HUES64 (cell line): ENCODE measurements at regions not wholly inside any gene's neighbourhood (a gene's known extent, or its start where the extent isn't known, plus 50 kb on each side); places are given as distances from the start of the nearest gene placed in this dataset.

ENCODE experiments used
- H3K27ac ChIP-seq: 2 replicates; pipeline ENCODE4 v1.7.0; 2013; ENCODE audit warnings: low read depth, low read length, inconsistent platforms
- H3K27me3 ChIP-seq: 2 replicates; pipeline ENCODE4 v1.6.1; 2013; ENCODE audit warnings: mild to moderate bottlenecking, low read length; ENCODE audit not compliant: insufficient read depth
- H3K36me3 ChIP-seq: 2 replicates; pipeline ENCODE4 v1.6.1; 2013; ENCODE audit warnings: mild to moderate bottlenecking, low read length; ENCODE audit not compliant: insufficient read depth
- H3K4me1 ChIP-seq: 2 replicates; pipeline ENCODE4 v1.6.1; 2013; ENCODE audit warnings: mild to moderate bottlenecking, low read length, moderate library complexity; ENCODE audit not compliant: insufficient read depth
- H3K4me3 ChIP-seq: 2 replicates; pipeline ENCODE4 v1.5.1; 2013; ENCODE audit warnings: mild to moderate bottlenecking, low read length, moderate library complexity
- H3K9ac ChIP-seq: 2 replicates; pipeline ENCODE4 v1.6.1; 2013; ENCODE audit warnings: mild to moderate bottlenecking, low read depth, low read length
- H3K9me3 ChIP-seq: 2 replicates; pipeline ENCODE4 v1.6.1; 2013; ENCODE audit warnings: low read depth, low read length; ENCODE audit not compliant: insufficient read depth
- WGBS: fragments of 150-250, 120-280 bp; methylation state at CpG from one replicate; pipeline ENCODE4 v1.1.7; 2013; ENCODE audit warnings: missing lambda C conversion rate; 5-methylcytosine and 5-hydroxymethylcytosine counted together

DNA sequence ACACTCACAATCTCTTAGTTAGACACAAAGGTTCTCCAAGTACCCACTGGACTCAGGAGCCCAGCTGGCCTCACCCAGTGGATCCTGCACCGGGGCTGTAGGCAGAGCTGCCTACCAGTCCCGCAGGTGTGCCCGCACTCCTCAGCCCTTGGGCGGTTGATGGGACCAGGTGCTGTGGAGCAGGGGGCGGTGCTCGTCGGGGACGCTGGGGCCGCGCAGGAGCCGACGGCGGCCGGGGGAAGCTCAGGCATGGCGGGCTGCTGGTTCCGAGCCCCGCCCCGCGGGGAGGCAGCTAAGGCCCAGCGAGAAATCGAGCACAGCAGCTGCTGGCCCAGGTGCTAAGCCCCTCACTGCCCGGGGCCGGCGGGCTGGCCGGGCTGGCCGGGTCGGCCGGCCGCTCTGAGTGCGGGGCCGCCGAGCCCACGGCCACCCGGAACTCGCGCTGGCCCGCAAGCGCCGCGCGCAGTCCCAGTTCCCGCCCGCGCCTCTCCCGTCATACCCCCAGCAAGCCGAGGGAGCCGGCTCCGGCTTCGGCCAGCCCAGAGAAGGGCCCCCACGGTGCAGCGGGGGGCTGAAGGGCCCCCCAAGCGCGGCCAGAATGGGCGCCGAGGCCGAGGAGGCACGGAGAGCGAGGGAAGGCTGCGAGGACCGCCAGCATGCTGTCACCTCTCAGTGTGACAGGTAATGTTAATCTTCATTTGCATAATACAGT lies 506.8 kb downstream of the LRFN5 start:
- Histone ChIP-seq H3K9ac (no peak overlapping the region), H3K4me1 (no peaks in the 10 kb centered on the region), H3K27ac (no peak overlapping the region), H3K9me3 (peaks cover 4% of the 10 kb centered on the region; the same call in 1 of the 2 replicates), H3K4me3 (no peak overlapping the region), H3K36me3 (no peaks in the 10 kb centered on the region), H3K27me3 (no peaks in the 10 kb centered on the region)
- 95% methylated on average over 60 of the region's 60 CpGs for WGBS

DNA sequence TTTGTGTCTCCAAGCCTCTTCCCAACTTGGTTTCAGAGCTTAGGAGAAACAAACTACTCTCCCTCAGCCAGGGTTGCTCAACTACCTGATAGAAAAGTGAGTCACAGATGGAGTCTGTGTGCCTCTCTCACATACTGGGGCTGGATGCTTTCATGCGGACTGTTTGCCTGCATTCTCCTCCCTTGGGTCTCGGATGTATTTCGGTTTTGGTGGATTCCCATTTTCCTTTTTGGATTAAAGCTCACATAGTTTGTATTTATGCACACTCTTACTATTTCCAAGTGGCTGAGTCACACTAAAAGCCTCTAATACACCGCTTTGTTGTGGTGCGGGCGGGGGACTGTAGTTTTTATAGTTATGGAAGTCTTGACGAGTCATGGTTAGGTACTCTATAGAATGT lies 505.4 kb downstream of the LRFN5 start:
- Histone ChIP-seq H3K4me1 (no peaks in the 10 kb centered on the region), H3K4me3 (no peak overlapping the region), H3K36me3 (no peaks in the 10 kb centered on the region), H3K27me3 (no peaks in the 10 kb centered on the region), H3K9me3 (peaks cover 4% of the 10 kb centered on the region; the same call in 1 of the 2 replicates), H3K9ac (no peak overlapping the region), H3K27ac (no peak overlapping the region)
- 95% methylated on average over 7 of the region's 7 CpGs for WGBS

DNA sequence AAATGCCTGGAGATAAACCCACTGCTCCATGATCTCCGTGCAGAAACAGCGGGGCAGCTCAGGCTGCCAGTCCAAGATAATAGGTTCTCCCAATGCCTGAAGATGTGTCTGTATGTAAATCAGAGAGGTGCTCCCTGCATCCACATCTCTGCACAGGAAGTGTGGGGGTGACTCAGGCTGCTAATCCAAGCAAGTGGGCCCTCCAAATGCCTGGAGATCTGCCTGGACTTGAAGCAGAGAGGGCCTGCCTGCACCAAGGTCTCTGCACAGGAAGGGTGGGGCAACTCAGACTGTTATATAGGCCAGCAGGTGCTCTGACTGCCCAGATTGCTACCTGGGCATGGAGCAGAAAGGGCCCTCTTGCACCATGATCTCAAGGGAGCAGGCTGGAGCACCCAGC lies 504.7 kb downstream of the LRFN5 start:
- Histone ChIP-seq H3K9me3 (peaks cover 4% of the 10 kb centered on the region; the same call in 1 of the 2 replicates), H3K4me3 (no peak overlapping the region), H3K4me1 (no peaks in the 10 kb centered on the region), H3K27ac (no peak overlapping the region), H3K27me3 (no peaks in the 10 kb centered on the region), H3K36me3 (no peaks in the 10 kb centered on the region), H3K9ac (no peak overlapping the region)
- WGBS: 94% methylated on average over 2 of the region's 2 CpGs

DNA sequence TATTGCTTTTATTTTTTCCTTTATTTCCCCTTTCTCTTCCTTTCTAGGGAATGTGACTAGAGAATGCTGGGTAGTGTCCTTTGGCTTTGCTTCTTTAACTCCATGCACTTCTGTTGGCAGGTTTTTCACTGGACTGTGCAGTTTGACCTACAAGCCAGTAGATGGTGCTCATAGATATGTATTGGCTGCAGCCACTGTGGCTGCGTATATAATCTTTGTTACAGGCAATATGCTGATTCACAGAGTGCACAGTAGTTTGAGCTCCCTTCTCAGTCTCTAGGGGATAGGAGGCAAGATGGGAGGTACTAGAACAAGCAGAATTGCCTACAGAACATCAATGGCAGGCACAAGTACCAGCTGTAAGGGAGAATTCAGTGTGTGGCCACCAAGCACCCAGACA lies 503.5 kb downstream of the LRFN5 start:
- Histone ChIP-seq H3K4me3 (no peak overlapping the region), H3K36me3 (no peaks in the 10 kb centered on the region), H3K9ac (no peak overlapping the region), H3K9me3 (peaks cover 4% of the 10 kb centered on the region; the same call in 1 of the 2 replicates), H3K4me1 (no peaks in the 10 kb centered on the region), H3K27me3 (no peaks in the 10 kb centered on the region), H3K27ac (no peak overlapping the region)
- 58% methylated on average over 1 of the region's 1 CpG for WGBS

DNA sequence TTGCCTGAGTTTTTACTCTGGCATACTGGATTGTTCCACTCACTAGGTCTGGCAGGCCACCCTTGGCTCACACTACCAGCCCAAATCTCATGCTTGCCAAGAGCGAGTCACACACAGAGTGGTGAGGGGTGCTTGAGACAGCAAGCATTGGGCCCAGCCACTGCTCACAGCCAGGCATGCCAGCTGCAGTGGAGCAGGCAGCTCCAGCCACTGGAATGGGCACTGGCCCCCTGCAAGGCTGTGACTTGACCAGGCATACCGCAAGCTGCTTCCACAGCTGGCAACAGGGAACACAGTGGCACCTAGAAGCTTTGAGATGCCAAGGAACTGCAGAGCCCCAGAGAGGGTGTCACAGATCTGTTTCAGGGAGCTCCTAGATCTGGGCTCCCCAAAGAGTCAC lies 488.5 kb downstream of the LRFN5 start:
- no peaks in the 10 kb centered on the region for H3K4me1 ChIP-seq
- WGBS: 94% methylated on average over 2 of the region's 2 CpGs
- no peaks in the 10 kb centered on the region for H3K27me3 ChIP-seq
- no peak overlapping the region for H3K4me3 ChIP-seq
- no peaks in the 10 kb centered on the region for H3K36me3 ChIP-seq
- H3K9ac ChIP-seq: no peak overlapping the region
- H3K27ac ChIP-seq: no peak overlapping the region
- H3K9me3 ChIP-seq: no peaks in the 10 kb centered on the region

DNA sequence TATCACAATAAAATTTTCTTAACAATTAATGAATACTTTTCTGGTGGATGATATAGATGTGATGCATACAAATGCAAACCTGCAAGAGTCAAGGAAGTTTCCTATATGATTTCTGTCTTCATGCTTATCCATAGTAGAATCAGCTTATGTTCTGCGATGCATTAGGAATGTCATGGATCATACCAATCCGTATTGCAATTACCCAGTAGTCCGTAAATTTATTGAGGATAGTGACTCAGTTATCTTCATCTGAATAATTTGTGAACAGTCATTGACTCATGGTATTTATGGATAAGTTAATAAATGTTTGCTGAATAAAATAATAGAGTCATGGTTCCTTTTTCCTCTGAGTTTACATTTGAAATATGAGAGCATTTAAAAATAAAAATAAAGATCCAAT lies 483.4 kb downstream of the LRFN5 start:
- Histone ChIP-seq H3K36me3 (no peaks in the 10 kb centered on the region), H3K27ac (no peak overlapping the region), H3K9ac (no peak overlapping the region), H3K4me1 (no peaks in the 10 kb centered on the region), H3K9me3 (no peaks in the 10 kb centered on the region), H3K4me3 (no peak overlapping the region), H3K27me3 (no peaks in the 10 kb centered on the region)
- WGBS: 95% methylated on average over 3 of the region's 3 CpGs

DNA sequence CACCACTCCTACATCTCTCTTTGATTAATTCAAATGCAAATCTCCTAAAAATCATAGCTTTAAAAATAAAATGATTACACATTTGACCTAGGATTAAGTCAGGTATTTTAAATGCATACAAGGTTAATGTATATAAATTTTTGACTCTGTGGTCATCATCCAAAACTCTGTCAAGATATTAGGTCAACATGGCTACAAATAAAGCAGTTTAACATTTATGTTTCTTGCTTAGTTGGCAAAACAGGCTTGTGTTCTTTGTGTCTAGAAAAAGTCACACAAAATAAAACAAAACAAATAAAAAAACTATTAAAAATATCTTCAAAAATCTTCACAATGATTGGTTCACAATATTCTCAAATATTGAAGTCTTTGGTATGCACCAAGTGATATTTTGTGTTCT lies 473.2 kb downstream of the LRFN5 start:
- no peaks in the 10 kb centered on the region for H3K36me3 ChIP-seq
- H3K9me3 ChIP-seq: no peaks in the 10 kb centered on the region
- H3K27me3 ChIP-seq: no peaks in the 10 kb centered on the region
- H3K27ac ChIP-seq: no peak overlapping the region
- no peak overlapping the region for H3K9ac ChIP-seq
- H3K4me1 ChIP-seq: no peaks in the 10 kb centered on the region
- H3K4me3 ChIP-seq: no peak overlapping the region

DNA sequence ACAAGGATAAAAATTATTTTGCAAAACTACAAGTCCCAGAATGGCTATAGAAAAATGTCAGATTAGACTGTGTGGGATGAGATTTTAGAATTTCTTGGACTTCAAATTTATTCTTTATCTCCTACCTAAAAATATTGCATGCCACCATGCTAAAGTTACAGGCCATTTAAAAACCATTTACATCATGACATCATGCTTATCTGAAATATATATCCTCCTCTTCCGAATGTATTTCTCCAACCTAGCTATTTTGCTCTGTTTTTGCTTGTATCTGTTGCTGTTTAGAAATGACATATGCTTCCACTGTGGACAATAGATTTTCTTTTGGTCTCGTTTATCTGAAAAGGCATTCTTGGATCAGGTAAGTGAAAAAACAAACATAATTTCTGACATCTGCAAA lies 471.7 kb downstream of the LRFN5 start:
- H3K27ac ChIP-seq: no peak overlapping the region
- H3K4me3 ChIP-seq: no peak overlapping the region
- H3K4me1 ChIP-seq: no peaks in the 10 kb centered on the region
- no peaks in the 10 kb centered on the region for H3K36me3 ChIP-seq
- no peak overlapping the region for H3K9ac ChIP-seq
- H3K27me3 ChIP-seq: no peaks in the 10 kb centered on the region
- WGBS: 87% methylated on average over 2 of the region's 2 CpGs
- H3K9me3 ChIP-seq: no peaks in the 10 kb centered on the region

DNA sequence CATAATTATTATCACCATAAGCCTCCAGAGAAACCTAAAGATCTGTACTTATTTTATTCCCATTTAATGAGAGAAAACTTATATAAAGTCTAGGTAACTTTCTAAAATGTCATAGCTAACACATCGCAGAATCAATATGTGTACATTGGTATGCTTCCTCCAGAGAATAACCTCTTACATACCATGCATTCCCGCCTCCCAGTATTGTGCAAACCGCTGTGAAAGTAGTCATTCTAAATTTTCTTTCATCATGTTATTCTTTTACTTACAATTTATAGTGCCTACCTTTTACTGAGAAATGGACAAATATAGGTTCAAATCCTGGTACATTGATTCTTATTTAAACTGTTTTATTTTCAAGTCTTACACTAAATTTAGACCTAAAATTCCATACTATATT lies 463.4 kb downstream of the LRFN5 start:
- Histone ChIP-seq H3K36me3 (no peaks in the 10 kb centered on the region), H3K27me3 (no peaks in the 10 kb centered on the region), H3K9me3 (no peaks in the 10 kb centered on the region), H3K4me1 (peaks cover 5% of the 10 kb centered on the region), H3K27ac (no peak overlapping the region), H3K9ac (no peak overlapping the region), H3K4me3 (no peak overlapping the region)
- 100% methylated on average over 3 of the region's 3 CpGs for WGBS

DNA sequence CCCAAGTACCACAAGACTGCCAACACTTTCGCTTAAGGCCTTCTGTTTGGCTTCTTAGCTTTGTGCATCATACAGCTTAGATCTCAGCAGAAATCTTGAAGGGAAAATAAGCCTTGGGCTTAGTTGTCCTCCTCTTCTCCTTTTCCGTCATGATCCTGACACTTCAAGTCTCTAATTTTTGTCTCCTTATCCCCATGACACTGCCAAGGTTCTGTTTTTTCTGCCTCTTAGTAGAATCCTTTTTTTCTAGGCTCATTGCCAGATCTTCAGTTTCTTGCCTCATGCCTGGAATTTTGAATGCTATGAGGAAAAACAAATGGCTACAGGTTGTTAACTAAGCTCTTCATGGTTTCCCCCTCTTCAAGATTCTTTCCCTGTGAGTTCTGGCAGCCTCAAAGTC lies 450.4 kb downstream of the LRFN5 start:
- Histone ChIP-seq H3K9me3 (no peaks in the 10 kb centered on the region), H3K4me3 (no peak overlapping the region), H3K27me3 (no peaks in the 10 kb centered on the region), H3K4me1 (peaks cover 9% of the 10 kb centered on the region), H3K36me3 (no peaks in the 10 kb centered on the region), H3K27ac (no peak overlapping the region), H3K9ac (no peak overlapping the region)
- WGBS: 95% methylated on average over 2 of the region's 2 CpGs

DNA sequence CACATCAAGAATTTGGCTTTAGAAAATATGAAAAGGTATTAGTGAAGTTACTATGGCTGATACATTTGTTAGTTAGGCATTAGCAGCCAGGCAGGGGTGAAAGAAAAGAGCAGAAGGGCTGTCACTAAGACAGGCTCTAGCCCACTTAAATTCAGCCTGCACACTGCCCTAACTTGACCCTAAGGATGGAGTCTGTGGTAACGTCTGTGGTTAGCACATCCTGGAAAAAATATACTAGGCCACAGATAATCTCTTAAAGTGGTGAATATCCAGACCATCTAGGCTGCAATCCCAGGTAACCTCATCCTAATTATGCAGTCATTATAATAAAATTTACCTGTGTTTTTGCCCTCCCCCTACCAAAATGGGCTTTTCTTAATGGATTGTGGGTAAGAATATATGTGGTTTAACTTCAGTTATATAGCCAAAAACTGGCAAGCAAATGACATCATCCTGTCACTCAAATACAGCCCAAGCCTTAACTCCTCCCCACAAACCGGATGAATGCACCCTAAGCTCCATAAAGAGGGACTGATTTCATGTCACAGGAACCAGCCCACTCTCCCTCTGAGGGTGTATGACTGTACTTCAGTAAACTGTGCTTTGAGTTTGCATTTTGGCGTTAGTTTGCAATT lies 440.9 kb downstream of the LRFN5 start:
- 91% methylated on average over 3 of the region's 3 CpGs for WGBS
- Histone ChIP-seq H3K27me3 (no peaks in the 10 kb centered on the region), H3K27ac (no peak overlapping the region), H3K36me3 (no peaks in the 10 kb centered on the region), H3K4me3 (no peak overlapping the region), H3K9ac (no peak overlapping the region), H3K9me3 (no peaks in the 10 kb centered on the region), H3K4me1 (no peaks in the 10 kb centered on the region)
